DOHH2 (cell line): ENCODE measurements at regions not wholly inside any gene's neighbourhood (a gene's known extent, or its start where the extent isn't known, plus 50 kb on each side); places are given as distances from the start of the nearest gene placed in this dataset.

Experiments used
- H3F3A ChIP-seq: fragments of 200-600 bp; sonication (generic), shearing (Covaris generic); 2 replicates; pipeline ENCODE4 v1.6.0; 2016; ENCODE audit warnings: antibody characterized with exemption, mild to moderate bottlenecking; ENCODE audit not compliant: control insufficient read depth, insufficient read depth
- H3K27ac ChIP-seq: fragments of 200-600 bp; sonication (generic); 2 replicates; pipeline ENCODE4 v1.5.1; 2014; ENCODE audit warnings: low read depth, mild to moderate bottlenecking, low read length, moderate library complexity
- H3K27me3 ChIP-seq: fragments of 200-600 bp; sonication (generic); 2 replicates; pipeline ENCODE4 v1.6.1; 2014; ENCODE audit warnings: mild to moderate bottlenecking, low read length, mixed read lengths; ENCODE audit not compliant: control insufficient read depth
- H3K36me3 ChIP-seq: fragments of 200-600 bp; sonication (generic); 2 replicates; pipeline ENCODE4 v1.6.1; 2014; ENCODE audit warnings: mild to moderate bottlenecking, low read length, moderate library complexity, mixed read lengths; ENCODE audit not compliant: control insufficient read depth
- H3K4me1 ChIP-seq: fragments of 200-600 bp; sonication (generic); 2 replicates; pipeline ENCODE4 v1.6.1; 2014; ENCODE audit warnings: mild to moderate bottlenecking, low read length, mixed read lengths; ENCODE audit not compliant: control insufficient read depth
- H3K4me2 ChIP-seq: fragments of 200-600 bp; sonication (generic); 2 replicates; pipeline ENCODE4 v1.6.0; 2014; ENCODE audit warnings: mild to moderate bottlenecking, low read length, moderate library complexity
- H3K4me3 ChIP-seq: fragments of 200-600 bp; sonication (generic); 2 replicates; pipeline ENCODE4 v1.5.1; 2014; ENCODE audit warnings: mild to moderate bottlenecking, low read length, mixed read lengths
- H3K79me2 ChIP-seq: fragments of 200-600 bp; sonication (generic); 2 replicates; pipeline ENCODE4 v1.6.1; 2014; ENCODE audit warnings: mild to moderate bottlenecking, low read length, mixed read lengths; ENCODE audit not compliant: control insufficient read depth
- H3K9me2 ChIP-seq: fragments of 200-600 bp; sonication (generic); replicated peaks from 2 replicates; pipeline ENCODE4 v1.6.1; 2014; ENCODE audit warnings: mild to moderate bottlenecking, low read length, mixed read lengths; ENCODE audit not compliant: control insufficient read depth
- H3K9me3 ChIP-seq: fragments of 200-600 bp; sonication (generic); 2 replicates; pipeline ENCODE4 v1.6.1; 2014; ENCODE audit warnings: antibody characterized with exemption, low read length, mixed read lengths; ENCODE audit not compliant: control insufficient read depth, insufficient read depth
- H4K20me1 ChIP-seq: fragments of 200-600 bp; sonication (generic); 2 replicates; pipeline ENCODE4 v1.6.0; 2014; ENCODE audit warnings: low read depth, mild to moderate bottlenecking, antibody characterized with exemption, low read length, moderate library complexity; ENCODE audit not compliant: control insufficient read depth, insufficient read depth
- EZH2phosphoT487 ChIP-seq: fragments of 200-600 bp; sonication (generic); IDR thresholded peaks from 2 replicates; pipeline ENCODE4 v1.6.1; 2017; ENCODE audit warnings: borderline replicate concordance, mild to moderate bottlenecking, antibody characterized with exemption, low read length, moderate library complexity, mixed read lengths
- TF ChIP-seq, protein P1 (sequence below): fragments of 200-600 bp; sonication (generic); IDR thresholded peaks from one replicate; pipeline ENCODE4 v1.5.1; 2014; ENCODE audit warnings: antibody characterized with exemption, mild to moderate bottlenecking, low read depth, low read length; ENCODE audit not compliant: poor library complexity, severe bottlenecking

DNA sequence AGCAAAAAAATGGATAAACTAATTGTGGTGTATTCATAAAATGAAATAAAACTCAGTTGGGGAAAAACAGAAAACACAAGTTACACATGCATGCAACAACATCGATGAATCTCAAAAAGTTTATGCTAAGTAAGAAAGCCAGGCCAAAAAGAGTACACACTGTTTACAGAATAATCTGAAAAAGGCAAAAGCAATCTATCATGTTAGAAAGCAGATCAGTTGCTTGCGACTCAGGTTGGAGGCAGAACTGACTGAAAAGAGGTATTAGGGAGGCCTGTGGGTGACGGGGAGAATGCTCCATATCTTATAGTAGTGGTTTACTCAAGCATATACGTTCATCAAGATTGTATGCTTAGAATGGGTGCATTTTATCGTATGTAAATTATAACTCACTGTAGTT, 119.2 kb downstream of the ARRDC3 start:
- Histone ChIP-seq H3K9me2 (no peaks in the 10 kb centered on the region), H3K4me1 (no peaks in the 10 kb centered on the region), H3K36me3 (no peaks in the 10 kb centered on the region), H3K4me3 (no peak overlapping the region), H4K20me1 (no peaks in the 10 kb centered on the region), H3F3A (no peaks in the 10 kb centered on the region), H3K27me3 (peaks cover 2% of the 10 kb centered on the region; the same call in 1 of the 2 replicates), H3K9me3 (no peaks in the 10 kb centered on the region), H3K4me2 (no peak overlapping the region), H3K79me2 (no peaks in the 10 kb centered on the region), H3K27ac (no peak overlapping the region)
- no peak for TF ChIP-seq EZH2phosphoT487
- TF ChIP-seq, protein P1, sequence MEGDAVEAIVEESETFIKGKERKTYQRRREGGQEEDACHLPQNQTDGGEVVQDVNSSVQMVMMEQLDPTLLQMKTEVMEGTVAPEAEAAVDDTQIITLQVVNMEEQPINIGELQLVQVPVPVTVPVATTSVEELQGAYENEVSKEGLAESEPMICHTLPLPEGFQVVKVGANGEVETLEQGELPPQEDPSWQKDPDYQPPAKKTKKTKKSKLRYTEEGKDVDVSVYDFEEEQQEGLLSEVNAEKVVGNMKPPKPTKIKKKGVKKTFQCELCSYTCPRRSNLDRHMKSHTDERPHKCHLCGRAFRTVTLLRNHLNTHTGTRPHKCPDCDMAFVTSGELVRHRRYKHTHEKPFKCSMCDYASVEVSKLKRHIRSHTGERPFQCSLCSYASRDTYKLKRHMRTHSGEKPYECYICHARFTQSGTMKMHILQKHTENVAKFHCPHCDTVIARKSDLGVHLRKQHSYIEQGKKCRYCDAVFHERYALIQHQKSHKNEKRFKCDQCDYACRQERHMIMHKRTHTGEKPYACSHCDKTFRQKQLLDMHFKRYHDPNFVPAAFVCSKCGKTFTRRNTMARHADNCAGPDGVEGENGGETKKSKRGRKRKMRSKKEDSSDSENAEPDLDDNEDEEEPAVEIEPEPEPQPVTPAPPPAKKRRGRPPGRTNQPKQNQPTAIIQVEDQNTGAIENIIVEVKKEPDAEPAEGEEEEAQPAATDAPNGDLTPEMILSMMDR: no peak

DNA sequence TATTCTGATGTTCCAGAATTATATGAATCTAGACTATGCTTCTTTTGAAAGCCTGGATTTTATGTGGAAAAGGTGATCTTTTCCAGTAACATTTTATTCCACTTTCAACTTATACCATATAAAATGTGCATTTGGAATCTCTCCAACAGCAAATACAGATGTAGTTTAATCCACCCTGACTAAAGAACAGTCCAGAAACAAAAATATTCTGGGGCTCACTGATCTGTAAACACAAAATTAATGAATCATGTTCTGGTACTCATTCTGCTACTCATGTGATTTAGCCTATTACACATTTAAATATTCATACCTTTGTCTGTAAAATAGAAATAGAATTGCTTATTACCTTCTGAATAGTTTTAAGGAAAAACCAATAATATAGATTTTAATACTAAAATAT, 125.8 kb downstream of the ARRDC3 start:
- H3K4me3 ChIP-seq: no peak overlapping the region

DNA sequence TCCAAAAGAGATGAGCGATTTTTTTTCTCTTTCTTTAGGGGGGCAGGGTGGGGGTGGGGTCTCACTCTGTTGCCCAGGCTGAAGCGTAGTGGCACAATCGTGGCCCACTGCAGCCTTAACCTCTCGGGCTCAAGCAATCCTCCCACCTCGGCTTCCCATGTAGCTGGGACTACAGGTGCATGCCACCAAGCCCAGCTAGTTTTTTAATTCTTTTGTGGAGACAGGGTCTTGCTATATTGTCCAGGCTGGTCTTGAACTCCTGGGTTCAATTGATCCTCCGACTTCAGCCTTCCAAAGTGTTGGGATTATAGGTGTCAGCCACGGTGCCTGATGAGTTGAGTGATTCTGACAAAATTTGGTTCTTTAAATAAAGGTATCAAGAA, 127.0 kb downstream of the ARRDC3 start:
- Histone ChIP-seq H3K4me2 (no peak overlapping the region), H3K36me3 (no peaks in the 10 kb centered on the region), H3K27ac (no peak overlapping the region), H3K9me3 (no peaks in the 10 kb centered on the region), H3K27me3 (peaks cover 8% of the 10 kb centered on the region; the same call in 1 of the 2 replicates), H3F3A (no peaks in the 10 kb centered on the region), H3K79me2 (no peaks in the 10 kb centered on the region), H3K9me2 (no peaks in the 10 kb centered on the region), H4K20me1 (no peaks in the 10 kb centered on the region), H3K4me1 (no peaks in the 10 kb centered on the region), H3K4me3 (no peak overlapping the region)
- TF ChIP-seq, protein P1: no peak
- no peak for TF ChIP-seq EZH2phosphoT487

More for the DNA sequence above, 125.8 kb downstream of the ARRDC3 start:
- Histone ChIP-seq H3K9me2 (no peaks in the 10 kb centered on the region), H4K20me1 (no peaks in the 10 kb centered on the region), H3K4me1 (no peaks in the 10 kb centered on the region), H3F3A (no peaks in the 10 kb centered on the region), H3K36me3 (no peaks in the 10 kb centered on the region), H3K4me2 (no peak overlapping the region), H3K27ac (no peak overlapping the region), H3K9me3 (no peaks in the 10 kb centered on the region), H3K79me2 (no peaks in the 10 kb centered on the region), H3K27me3 (peaks cover 9% of the 10 kb centered on the region; the same call in 1 of the 2 replicates)
- TF ChIP-seq, protein P1: no peak
- no peak for TF ChIP-seq EZH2phosphoT487
